GM18868 (cell line): ENCODE measurements at regions not wholly inside any gene's neighbourhood (a gene's known extent, or its start where the extent isn't known, plus 50 kb on each side); places are given as distances from the start of the nearest gene placed in this dataset.
"Not testable (repeated sequence)": the region's sequence is repeated elsewhere in the genome, so short reads cannot be mapped to it uniquely, and the experiment has no call there.

Experiments used
- ATAC-seq: cut with Tn5 transposase; IDR thresholded peaks from one replicate; pipeline ENCODE4 v1.9.1; 2021; ENCODE audit warnings: mild to moderate bottlenecking, moderate library complexity; ENCODE audit not compliant: unreplicated experiment

DNA sequence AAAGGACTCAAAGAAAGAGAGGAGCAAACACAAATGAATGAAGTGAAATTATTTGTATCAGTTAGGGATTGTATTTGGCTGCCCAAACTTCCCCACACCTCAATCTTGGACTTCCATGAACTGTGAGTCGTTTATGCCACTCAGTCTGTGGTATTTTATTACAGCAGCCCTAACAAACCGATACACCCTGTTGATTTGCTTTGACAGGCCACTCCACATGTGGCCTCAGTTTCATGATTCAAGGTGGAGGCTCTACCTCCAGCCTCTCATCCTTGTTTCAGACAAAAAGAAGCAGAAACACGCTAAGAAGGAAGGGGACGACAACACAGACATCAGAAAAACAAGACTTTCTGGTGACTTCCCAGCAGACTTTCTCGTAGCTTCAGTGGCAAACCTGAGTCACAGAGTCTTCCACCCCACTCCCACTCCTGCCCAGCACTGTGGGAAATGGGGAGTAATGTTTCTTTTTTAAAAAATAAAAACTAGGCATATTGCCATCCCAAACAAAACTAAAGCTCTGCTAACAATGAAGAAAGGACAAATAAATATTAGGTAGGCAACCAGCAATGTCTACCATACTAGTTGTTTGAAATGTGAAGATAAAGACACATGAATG lies 52.2 kb upstream of the ABCA1 start:
- no peak for ATAC-seq

DNA sequence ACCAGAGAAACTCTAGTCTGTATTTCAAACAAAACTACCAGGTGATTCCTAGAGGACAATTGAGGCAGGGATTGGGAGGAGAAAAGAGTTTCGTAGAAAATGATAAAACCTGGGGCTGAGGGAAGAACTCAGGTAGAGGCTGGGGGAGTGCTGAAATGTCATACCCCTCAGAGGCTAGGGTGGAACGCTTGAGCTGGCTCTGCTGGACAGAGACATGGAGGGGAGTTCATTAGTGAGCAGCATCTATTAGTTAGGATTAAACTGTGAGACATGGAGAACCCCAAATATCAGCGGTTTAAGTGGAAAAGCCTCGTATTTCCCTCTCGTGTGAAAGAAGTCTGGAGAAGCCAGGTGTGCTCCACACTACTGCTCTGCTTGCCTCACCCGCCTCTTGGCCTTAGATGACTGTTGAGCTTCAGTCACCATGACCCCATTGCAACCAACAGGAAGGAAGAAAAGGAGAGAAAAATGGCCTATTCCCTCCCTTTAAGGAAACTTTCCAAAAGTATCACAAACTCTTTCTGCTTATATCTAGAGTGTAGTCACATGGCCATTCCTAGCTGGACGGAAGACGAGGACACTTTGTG lies 53.7 kb upstream of the ABCA1 start:
- no peak for ATAC-seq

DNA sequence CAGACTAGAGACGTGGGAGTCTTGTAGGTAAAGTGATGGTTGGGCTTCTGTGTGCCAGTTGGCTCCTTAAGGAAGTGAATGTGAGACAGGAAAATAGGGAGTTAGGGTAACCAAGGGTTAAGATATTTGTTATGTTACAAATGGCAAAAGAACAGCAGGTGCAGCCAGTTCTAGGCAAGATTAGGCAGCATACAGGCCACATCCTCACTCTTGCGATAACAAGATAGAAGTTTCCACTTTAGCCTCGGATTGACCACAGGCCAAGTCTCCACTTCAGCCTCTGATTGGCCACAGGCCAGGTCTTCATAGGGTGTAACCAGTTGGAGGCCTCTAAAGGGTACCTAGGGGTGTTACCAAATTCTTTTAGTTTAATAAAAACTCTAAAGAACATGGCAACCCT lies 54.6 kb upstream of the ABCA1 start:
- no peak for ATAC-seq

DNA sequence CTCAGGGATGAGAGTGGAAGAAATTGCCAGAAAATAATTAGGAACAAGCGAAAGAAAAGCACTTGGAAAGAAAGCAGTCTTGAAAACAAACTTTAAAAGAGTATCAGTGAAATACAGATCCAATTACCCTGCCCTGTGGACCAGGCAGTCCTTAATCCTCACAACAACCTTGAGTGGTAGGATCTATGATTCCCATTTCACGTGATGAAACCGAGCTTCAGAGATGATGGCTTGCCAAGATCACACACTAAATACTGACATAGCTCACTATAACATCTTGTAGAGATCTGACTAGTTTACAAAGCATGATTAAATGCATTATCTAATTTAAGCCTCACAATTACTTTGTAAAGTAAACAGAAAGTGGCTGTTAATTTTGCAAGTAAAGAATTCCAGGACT lies 55.5 kb upstream of the ABCA1 start:
- no peak for ATAC-seq

DNA sequence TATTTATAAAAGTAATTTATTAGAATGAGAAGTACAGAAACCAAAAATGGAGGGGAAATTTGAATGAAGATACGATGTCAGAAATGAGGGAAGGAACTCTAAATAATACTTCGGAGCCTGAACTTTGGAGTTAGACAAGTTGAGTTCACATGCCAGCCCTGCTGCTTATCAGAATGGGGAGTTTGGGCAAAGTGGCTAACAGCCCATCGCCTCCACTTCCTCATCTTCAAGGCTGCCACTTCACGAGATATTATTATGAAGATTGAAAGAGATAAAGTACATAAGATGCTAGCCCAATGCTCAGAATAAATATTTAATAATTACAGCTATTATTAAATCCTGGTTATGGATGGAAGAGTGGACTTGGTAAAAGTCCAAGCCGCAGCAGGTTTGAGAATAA lies 56.2 kb upstream of the ABCA1 start:
- ATAC-seq: no peak

DNA sequence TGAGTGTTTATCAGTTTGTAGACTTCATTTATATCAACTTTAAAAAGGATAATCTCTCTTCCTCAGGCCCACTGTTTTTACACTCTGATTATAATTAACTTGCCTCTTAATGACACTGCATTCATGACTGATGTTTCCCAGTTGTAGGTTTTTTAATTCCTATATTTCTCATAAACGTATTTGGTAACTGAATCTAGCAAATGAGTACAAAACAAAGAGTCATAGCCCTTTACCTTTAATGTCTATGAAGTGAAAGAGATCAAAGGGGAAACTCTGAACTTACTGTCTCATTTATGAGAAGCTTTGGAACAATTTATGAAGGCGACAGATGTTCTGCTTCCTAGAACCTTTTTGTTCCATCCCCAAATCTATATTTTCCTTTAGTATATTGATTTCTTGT lies 56.6 kb upstream of the ABCA1 start:
- no peak for ATAC-seq

DNA sequence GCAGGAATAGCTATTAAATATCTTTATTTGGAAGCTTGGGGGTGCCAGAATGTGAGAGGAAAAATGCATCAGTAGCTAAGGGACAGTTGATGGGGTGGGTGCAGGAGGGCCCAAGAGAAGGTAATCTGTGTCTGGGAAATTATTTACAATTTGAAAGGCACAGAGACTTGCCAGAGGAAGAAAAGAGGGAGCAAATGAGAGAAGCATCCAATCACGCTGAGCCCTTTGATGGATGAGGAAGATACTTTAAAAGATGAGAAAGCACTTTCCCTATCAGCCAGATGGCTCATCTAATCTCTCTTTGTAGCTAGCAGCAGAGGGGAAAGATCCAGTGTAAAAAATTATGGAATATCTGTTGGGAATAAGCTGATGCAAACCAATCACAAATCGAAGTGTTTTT lies 57.0 kb upstream of the ABCA1 start:
- no peak for ATAC-seq

DNA sequence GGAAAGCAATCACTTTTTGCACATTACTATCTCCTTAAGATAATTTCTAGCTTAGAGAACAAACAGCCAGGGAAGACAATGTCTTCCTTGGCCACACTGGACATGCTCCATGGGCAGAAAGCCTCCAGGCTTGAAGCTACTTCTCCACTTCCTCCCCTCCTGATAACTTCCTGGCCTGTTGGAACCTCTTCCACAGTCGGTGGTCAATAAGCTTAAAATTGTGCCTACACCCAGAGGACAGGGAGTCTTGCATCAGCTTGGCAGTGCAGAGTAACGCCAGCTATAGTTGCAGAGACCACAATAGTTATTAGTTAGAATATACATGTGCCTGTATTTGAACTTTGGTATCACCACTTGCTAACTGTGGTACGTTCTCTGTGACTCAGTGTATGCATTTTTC lies 58.1 kb upstream of the ABCA1 start:
- ATAC-seq: no peak

DNA sequence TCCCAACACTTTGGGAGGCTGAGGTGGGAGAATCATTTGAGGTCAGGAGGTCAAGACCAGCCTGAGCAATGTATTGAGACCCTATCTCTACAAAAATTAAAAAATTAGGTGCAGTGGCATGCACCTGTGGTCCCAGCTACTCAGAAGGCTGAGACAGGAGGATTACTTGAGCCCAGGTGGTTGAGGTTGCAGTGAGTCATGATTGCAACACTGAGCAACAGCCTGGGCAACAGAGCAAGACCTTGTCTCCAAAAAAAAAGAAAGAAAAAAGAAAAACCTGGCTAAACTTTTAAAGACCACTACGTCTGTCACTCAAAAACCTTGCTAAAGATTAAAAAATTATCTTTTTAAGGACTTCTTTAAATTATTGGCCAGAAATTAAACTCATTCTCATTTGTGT lies 59.8 kb upstream of the ABCA1 start:
- no peak for ATAC-seq

DNA sequence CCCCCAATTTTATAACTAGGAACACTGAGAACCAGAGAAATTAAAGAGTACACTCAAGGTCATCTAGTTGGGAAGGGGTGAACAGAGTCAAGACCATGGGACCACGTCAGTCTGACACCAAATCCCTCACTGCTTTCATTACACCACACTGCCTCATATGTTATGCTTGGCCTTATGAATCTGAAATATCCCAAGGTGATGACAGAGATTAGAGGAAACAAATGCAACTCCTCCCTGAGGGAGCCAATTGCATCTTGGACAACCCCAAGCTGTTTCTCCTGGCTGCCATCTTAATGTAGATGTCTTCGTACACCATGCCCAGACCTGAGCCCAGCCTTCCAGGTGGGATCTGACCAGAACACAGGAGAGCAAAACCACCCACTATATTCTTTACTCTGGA lies 60.6 kb upstream of the ABCA1 start:
- no peak for ATAC-seq

DNA sequence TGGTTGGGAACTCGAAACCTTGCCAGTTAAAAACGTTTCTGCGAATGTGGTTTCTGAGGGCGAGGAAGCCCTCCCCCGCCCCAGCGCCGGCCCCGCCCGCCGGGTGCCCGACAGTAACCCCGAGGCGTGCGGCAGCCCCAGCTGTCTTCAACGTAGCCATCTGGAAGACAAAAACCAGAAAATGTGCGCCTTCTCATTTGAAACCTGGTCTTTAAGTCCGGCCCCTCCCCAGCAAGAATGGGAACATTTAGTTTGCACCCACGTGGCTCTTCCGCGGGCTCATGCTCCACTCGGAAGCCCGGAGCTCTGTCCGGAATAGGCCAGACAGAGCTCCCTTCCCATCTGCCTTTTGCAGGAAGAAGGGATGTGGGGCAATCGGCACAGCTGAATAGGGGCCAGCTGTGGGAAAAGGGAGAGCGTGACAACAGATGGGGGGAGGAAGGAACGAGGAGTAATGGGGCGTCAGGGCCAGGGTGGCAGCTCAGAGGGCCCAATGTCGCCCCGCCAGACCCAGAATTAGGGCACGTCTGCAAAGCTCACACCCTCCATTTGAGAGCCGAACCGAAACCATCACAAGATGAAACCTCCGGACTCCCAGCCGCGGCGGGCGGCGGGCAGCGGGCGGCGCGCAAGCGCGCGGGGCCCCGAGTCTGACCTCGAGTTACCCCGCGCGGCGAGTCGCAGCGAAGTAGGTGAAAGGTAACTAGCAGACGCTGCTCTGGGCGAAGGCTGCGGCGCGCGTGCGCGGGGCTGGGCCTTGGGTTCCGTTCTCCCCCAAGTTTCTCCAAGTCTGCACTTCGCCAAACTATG lies 63.4 kb upstream of the ABCA1 start:
- ATAC-seq: peak; percentile 88

DNA sequence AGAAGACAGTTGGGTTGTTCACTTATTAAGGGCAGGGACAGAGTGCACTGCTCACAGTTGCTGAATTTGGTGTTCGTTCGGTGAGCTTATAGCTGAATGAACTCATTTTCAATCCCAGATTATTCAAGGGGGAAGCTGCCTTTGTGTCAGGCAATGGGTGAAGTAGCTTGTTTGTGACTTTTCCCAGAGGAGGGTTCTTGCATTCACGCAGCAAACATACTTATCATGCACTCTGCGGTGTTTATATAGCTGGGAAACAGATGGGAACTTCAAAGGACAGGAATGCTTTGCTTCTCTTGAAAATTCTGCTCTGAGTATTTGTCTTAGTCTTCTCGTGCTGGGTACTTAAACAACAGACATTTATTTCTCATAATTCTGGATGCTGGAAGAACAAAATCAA lies 64.7 kb upstream of the ABCA1 start:
- ATAC-seq: no peak

DNA sequence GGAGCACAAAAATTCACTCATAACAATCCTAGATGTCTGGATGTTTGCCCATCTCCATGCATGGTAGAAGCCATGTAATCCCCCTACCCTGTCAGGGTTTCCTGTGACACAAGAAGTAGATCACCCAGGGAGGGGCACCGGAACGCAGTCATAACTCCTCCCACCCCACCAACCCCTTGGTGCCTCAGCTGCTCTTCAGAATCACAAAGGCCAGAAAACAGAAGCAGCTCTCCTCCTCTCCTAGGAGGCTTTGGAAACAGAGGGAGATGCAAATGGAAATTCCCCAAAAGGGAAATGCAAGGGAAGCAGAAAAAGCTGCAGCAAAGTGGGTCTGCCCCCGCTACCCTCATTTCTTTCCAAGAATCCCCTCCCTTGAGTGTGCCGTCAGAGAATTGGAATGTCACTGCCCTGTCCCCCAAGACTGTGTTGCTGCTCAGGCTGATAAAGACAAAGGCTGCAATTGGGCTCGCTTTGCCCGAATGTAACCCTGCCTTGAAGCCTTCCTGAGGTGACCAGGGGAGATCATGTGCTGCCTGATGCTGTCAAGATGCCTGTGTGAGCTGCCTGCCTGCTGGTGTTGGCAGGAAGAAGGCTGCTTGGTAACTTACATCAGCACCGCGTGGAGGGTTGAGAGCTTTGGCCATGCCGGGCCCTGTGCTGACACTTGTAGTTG lies 65.5 kb upstream of the ABCA1 start:
- no peak for ATAC-seq

DNA sequence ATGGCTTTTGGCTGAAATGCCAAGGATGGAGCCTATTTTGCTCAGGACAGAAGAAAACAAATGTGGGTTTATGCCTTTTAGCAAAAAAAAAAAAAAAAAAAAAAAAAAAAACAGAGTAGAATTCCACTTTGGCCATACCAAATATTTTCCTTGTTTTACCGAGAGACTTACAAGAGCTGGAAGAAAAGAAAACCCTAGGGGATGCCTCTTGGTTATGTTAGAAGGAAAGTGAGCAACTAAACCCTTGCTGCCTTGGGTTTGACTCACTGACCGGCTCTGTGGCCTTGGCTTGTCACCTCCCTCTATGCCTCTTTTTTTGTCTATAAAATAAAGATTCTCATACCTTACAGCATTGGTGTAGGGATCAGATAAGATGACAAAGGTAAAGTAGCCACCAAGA lies 69.6 kb upstream of the ABCA1 start:
- ATAC-seq: no peak

DNA sequence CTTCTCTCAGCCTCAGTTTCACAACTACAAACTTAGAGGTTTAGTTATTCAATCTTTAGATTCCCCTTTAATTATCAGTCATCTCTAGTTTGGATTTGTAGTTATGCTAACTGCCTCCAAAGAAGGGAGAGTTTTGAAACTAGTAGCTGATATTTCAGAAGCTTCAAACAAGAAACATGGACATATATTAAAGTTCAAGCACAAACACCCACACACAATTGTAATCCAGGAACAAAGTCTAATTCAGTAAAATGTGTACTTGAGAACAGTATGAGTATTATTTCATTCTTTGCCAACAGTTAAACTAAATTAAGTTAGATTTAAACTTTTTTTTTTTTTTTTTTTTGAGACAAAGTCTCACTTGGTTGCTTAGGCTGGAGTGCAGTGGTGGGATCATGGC lies 71.2 kb upstream of the ABCA1 start:
- no peak for ATAC-seq

DNA sequence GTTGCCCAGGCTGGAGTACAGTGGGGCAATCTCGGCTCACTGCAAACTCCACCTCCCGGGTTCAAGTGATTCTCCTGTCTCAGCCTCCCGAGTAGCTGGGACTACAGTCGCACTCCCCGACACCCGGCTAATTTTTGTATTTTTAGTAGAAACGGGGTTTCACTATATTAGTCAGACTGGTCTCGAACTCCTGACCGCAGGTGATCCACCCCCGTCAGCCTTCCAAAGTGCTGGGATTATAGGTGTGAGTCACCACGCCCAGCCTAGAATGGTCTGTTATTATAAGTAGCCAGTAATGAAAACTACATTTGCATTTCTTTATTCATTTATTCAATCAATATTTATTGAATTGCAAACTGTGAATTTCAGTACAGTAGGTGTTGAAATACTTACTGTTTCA lies 72.6 kb upstream of the ABCA1 start:
- ATAC-seq: not testable (repeated sequence)

DNA sequence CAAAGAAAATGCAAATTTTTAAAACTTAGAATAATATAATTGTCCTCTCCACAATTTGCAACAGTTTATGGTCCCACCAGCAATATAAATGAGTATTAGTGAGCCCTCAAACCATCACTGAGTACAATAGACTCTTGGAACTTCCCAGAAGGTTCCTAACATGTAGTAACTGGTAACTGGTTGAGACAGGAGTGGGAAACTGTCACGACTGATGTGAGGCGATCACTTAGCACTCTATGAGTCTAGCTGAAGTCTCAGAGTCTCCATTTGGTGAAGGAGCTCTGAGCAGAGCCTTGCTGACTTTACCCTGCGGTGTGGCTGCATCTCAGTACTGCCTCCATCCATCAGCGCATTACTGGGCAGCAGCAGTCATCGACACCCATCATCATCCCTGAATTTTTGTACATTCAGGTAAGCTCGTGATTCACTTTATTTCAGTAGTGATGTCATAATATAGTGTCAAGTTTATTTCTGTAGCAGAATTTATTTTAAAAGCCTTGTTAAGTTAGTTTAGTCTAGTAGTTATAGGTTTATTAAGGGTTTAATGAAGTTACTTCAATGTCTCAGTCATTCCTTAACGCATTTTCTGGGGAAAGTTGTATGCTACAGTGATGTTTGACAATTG lies 76.6 kb upstream of the ABCA1 start:
- ATAC-seq: no peak

DNA sequence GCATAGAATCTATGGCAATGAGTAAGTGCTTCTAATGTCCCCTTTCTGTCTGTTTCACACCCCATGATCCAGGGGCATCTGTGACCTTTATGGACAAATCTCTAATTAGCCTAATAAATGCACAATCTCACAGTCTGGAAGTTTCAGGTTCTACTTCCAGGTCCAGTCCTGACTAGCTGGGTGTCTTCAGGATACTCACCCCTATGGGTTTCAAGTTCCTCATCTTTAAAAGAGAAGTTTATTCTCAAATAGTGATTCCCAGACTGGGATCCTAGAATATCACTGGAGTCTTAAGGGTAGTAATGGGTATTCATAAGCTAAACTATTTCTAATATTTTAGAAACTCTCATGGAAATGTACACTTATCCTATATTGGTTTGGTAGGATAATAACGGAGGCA lies 77.2 kb upstream of the ABCA1 start:
- no peak for ATAC-seq

DNA sequence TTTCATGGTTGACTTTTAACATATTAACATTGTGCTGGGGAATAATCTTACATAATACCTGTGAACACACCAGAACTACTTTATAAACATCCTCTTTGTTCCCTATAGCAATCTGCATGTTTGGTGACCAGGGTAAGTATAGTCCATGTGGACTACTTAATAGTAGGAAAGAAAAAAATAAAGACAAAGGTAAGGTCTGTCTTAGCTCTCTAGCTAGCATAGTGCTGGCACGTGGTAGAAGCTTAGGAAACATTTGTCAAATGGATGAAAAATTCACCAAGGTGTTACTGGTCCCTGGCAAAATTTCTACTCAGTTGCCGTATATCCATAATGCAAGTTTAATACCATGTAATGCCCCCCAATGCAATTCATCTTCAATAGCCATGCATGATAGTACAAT lies 78.6 kb upstream of the ABCA1 start:
- no peak for ATAC-seq

DNA sequence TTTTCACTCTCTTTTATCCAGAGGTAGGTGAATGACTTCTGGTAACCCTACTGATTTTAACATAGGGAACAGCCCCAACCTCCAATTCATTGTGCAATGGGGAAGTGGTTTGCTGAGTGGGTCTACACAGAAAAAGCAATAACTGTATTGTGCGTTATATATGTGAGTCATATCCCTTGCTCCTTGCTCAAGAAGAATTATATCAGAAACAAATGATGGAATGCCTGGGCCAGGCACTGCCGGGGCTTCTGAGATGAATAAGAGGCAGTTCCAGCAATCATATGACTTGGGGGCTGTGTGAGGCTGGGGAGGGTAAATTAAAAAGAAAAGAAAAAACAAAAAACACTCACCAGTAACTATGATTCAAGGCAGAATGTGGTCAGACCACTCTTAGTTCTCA lies 79.2 kb upstream of the ABCA1 start:
- ATAC-seq: no peak

DNA sequence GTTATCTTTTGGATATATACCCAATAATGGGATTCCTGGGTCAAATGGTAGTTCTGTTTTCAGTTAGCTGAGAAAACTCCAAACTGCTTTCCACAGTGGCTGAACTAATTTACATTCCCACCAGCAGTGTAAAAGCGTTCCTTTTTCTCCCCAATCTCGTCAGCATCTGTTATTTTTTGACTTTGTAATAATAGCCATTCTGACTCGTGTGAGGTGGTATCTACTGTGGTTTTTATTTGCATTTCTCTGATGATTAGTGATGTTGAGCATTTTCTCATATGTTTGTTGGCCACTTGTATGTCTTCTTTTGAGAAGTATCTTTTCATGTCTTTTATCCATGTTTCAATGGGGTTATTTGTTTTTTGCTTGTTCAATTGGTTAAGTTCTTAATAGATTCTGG lies 82.1 kb upstream of the ABCA1 start:
- not testable (repeated sequence) for ATAC-seq
